ENCODE measurements at regions not wholly inside any gene's neighbourhood (a gene's known extent, or its start where the extent isn't known, plus 50 kb on each side); places are given as distances from the start of the nearest gene placed in this dataset.

DNA sequence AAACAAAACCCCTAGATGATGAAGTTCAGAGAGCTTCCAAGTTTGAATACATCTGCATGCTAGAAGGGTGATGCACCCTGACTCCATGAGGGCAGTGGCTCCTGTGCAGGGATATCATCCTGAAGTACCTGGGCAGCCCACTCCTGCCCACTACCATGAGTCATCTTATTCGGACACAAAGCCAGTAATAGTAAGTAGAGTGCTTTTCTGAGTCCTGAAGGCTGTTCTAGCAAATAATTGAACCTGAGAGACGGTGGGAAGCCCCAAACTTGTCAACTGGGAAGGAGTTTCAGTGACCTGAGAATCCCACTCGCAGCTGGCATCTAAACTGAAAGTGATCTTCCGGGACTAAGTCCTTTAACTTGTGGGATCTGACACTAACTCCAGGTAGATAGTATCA lies 152.9 kb upstream of the COL21A1 start (continued):
- TF ChIP-seq, protein P1, sequence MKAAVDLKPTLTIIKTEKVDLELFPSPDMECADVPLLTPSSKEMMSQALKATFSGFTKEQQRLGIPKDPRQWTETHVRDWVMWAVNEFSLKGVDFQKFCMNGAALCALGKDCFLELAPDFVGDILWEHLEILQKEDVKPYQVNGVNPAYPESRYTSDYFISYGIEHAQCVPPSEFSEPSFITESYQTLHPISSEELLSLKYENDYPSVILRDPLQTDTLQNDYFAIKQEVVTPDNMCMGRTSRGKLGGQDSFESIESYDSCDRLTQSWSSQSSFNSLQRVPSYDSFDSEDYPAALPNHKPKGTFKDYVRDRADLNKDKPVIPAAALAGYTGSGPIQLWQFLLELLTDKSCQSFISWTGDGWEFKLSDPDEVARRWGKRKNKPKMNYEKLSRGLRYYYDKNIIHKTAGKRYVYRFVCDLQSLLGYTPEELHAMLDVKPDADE (CRISPR knock-in tag; IDR thresholded peaks at IDR 0.05) = no peak
- no peak for TF ChIP-seq ZNF121 (CRISPR knock-in tag; IDR thresholded peaks at IDR 0.05)
- TF ChIP-seq, protein P2, sequence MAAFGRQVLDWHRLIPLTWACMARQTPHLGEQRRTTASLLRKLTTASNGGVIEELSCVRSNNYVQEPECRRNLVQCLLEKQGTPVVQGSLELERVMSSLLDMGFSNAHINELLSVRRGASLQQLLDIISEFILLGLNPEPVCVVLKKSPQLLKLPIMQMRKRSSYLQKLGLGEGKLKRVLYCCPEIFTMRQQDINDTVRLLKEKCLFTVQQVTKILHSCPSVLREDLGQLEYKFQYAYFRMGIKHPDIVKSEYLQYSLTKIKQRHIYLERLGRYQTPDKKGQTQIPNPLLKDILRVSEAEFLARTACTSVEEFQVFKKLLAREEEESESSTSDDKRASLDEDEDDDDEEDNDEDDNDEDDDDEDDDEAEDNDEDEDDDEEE (CRISPR knock-in tag; IDR thresholded peaks at IDR 0.05) = no peak
- TF ChIP-seq, protein P3, sequence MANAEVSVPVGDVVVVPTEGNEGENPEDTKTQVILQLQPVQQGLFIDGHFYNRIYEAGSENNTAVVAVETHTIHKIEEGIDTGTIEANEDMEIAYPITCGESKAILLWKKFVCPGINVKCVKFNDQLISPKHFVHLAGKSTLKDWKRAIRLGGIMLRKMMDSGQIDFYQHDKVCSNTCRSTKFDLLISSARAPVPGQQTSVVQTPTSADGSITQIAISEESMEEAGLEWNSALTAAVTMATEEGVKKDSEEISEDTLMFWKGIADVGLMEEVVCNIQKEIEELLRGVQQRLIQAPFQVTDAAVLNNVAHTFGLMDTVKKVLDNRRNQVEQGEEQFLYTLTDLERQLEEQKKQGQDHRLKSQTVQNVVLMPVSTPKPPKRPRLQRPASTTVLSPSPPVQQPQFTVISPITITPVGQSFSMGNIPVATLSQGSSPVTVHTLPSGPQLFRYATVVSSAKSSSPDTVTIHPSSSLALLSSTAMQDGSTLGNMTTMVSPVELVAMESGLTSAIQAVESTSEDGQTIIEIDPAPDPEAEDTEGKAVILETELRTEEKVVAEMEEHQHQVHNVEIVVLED (CRISPR knock-in tag; IDR thresholded peaks at IDR 0.05; ENCODE audit: borderline replicate concordance) = no peak
- TF ChIP-seq ZNF3 (CRISPR knock-in tag; IDR thresholded peaks at IDR 0.05) = no peak
- no peak for TF ChIP-seq ZNF274 (CRISPR knock-in tag; IDR thresholded peaks at IDR 0.05)
- no peak for TF ChIP-seq NFATC3 (CRISPR knock-in tag; IDR thresholded peaks at IDR 0.05)
- TF ChIP-seq NR2F2 (IDR thresholded peaks at IDR 0.05; ENCODE audit: borderline replicate concordance, low read depth) = no peak
- TF ChIP-seq NAIF1 (CRISPR knock-in tag; IDR thresholded peaks at IDR 0.05; ENCODE audit: borderline replicate concordance) = no peak
- TF ChIP-seq IKZF1 (IDR thresholded peaks at IDR 0.05) = no peak
- TF ChIP-seq IRF2 (CRISPR knock-in tag; IDR thresholded peaks at IDR 0.05) = no peak
- TF ChIP-seq RBAK (CRISPR knock-in tag; IDR thresholded peaks at IDR 0.05) = no peak
- no peak for TF ChIP-seq JUND (CRISPR knock-in tag; IDR thresholded peaks at IDR 0.05)
- TF ChIP-seq YEATS2 (CRISPR knock-in tag; IDR thresholded peaks at IDR 0.05; ENCODE audit: borderline replicate concordance) = 0 out of 2 replicates have a peak, but pooled peaks have one; percentile 23
- TF ChIP-seq, protein P4, sequence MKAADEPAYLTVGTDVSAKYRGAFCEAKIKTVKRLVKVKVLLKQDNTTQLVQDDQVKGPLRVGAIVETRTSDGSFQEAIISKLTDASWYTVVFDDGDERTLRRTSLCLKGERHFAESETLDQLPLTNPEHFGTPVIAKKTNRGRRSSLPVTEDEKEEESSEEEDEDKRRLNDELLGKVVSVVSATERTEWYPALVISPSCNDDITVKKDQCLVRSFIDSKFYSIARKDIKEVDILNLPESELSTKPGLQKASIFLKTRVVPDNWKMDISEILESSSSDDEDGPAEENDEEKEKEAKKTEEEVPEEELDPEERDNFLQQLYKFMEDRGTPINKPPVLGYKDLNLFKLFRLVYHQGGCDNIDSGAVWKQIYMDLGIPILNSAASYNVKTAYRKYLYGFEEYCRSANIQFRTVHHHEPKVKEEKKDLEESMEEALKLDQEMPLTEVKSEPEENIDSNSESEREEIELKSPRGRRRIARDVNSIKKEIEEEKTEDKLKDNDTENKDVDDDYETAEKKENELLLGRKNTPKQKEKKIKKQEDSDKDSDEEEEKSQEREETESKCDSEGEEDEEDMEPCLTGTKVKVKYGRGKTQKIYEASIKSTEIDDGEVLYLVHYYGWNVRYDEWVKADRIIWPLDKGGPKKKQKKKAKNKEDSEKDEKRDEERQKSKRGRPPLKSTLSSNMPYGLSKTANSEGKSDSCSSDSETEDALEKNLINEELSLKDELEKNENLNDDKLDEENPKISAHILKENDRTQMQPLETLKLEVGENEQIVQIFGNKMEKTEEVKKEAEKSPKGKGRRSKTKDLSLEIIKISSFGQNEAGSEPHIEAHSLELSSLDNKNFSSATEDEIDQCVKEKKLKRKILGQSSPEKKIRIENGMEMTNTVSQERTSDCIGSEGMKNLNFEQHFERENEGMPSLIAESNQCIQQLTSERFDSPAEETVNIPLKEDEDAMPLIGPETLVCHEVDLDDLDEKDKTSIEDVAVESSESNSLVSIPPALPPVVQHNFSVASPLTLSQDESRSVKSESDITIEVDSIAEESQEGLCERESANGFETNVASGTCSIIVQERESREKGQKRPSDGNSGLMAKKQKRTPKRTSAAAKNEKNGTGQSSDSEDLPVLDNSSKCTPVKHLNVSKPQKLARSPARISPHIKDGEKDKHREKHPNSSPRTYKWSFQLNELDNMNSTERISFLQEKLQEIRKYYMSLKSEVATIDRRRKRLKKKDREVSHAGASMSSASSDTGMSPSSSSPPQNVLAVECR (CRISPR knock-in tag; IDR thresholded peaks at IDR 0.05; ENCODE audit: borderline replicate concordance) = no peak
- TF ChIP-seq SATB2 (CRISPR knock-in tag; IDR thresholded peaks at IDR 0.05) = no peak
- TF ChIP-seq CC2D1A (CRISPR knock-in tag; IDR thresholded peaks at IDR 0.05) = no peak
- no peak for TF ChIP-seq BRD4 (CRISPR knock-in tag; IDR thresholded peaks at IDR 0.05)
- TF ChIP-seq ZNF773 (CRISPR knock-in tag; IDR thresholded peaks at IDR 0.05; ENCODE audit: borderline replicate concordance) = no peak
- TF ChIP-seq ZNF839 (CRISPR knock-in tag; IDR thresholded peaks at IDR 0.05; ENCODE audit: borderline replicate concordance) = no peak
- TF ChIP-seq TGIF2 (CRISPR knock-in tag; IDR thresholded peaks at IDR 0.05) = no peak
- no peak for TF ChIP-seq SMARCE1 (IDR thresholded peaks at IDR 0.05; ENCODE audit: borderline replicate concordance)

All from HepG2 (cell line).